CD4-positive, alpha-beta T cell treated with Interleukin-4 for 1 hour (primary cell): ENCODE measurements at regions not wholly inside any gene's neighbourhood (a gene's known extent, or its start where the extent isn't known, plus 50 kb on each side); places are given as distances from the start of the nearest gene placed in this dataset.

Experiments
- DNase-seq, 2 donors: peaks; one replicate each; pipeline ENCODE4 v3.0.0-alpha.2; 2020 to 2022

DNA sequence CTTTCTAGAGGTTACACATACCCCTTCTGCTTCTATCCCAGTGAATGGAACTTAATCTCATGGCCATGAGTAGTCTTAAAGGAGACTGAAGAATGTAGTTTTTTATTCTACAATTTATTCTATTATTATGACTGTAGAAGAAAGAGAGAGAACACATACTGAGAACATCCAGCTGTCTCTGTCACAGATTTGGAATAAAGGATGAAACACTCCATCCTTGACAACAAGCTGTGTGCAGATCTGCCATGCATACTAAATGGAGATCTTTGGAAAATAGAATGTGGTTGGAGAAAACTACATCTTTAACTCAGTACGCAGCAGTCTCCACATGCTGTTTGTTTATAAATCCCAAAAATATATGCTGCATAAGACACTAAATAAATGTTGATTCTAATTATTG lies 54.1 kb upstream of the NUDT7 start:
- DNase-seq = no peak

DNA sequence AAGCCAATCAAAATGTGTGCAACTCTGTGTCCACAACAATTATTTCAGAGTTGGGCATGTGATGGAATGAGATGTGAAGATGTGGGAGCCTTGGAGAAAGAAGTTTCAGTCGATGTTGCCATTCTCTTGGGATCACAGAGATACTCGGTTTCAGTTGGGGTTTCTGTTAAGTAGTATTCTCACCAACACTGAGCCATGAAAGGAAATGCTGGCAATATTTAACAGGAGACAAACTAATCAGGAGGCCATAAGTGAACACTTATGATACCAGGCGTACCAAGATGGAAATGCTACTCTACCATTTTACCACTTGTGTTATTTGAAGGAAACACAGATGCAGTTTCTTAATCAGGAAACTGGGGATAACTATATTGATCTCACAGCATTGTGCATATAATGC lies 53.3 kb upstream of the NUDT7 start:
- no peak for DNase-seq
